ENCODE measurements at regions not wholly inside any gene's neighbourhood (a gene's known extent, or its start where the extent isn't known, plus 50 kb on each side); places are given as distances from the start of the nearest gene placed in this dataset.

DNA sequence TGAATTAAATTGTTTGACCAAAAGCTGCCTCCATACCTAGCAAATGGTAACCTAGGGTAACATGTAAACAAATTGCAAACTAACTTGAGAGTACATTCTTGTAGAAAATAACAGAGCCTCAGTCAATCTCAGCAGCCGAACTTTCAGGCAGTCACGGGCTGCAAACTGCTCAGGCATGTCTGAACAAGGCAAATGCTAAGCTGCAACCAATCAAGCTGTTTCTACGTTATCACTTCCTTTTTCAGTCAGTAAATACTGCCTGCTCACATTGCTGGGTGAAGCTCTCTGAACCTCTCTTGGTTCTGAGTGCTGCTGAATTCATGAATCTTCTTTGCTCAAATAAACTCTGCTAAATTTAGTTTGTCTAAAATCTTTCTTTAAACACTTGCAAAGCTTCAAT lies 1212.4 kb downstream of the SORCS1 start:
- TF ChIP-seq, protein P1, sequence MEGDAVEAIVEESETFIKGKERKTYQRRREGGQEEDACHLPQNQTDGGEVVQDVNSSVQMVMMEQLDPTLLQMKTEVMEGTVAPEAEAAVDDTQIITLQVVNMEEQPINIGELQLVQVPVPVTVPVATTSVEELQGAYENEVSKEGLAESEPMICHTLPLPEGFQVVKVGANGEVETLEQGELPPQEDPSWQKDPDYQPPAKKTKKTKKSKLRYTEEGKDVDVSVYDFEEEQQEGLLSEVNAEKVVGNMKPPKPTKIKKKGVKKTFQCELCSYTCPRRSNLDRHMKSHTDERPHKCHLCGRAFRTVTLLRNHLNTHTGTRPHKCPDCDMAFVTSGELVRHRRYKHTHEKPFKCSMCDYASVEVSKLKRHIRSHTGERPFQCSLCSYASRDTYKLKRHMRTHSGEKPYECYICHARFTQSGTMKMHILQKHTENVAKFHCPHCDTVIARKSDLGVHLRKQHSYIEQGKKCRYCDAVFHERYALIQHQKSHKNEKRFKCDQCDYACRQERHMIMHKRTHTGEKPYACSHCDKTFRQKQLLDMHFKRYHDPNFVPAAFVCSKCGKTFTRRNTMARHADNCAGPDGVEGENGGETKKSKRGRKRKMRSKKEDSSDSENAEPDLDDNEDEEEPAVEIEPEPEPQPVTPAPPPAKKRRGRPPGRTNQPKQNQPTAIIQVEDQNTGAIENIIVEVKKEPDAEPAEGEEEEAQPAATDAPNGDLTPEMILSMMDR (IDR thresholded peaks at IDR 0.05): no peak
- no peak for TF ChIP-seq POLR2A (IDR thresholded peaks at IDR 0.05)

All from suprapubic skin (tissue), 3 donors.